ENCODE measurements at regions not wholly inside any gene's neighbourhood (a gene's known extent, or its start where the extent isn't known, plus 50 kb on each side); places are given as distances from the start of the nearest gene placed in this dataset.

GRCh38 chr10:55426138-55426537 lies 625.1 kb upstream of the PCDH15 start:
- no peak for TF ChIP-seq CTCF (IDR thresholded peaks at IDR 0.05)
- ChIA-PET POLR2A (no interaction called here), CTCF (no interaction called here)
- Mint-ChIP-seq H3K36me3 (ENCODE audit: low read depth) (no peaks in the 10 kb centered on the region), H3K9me3 (peaks cover 3% of the 10 kb centered on the region), H3K27me3 (no peaks in the 10 kb centered on the region), H3K27ac (no peak overlapping the region), H3K4me3 (no peak overlapping the region), H3K4me1 (no peaks in the 10 kb centered on the region)
- DNase-seq = no peak
- no peak for ATAC-seq (ENCODE audit: low read depth)
- intact Hi-C loops (cut with micrococcal nuclease) = no loop called here

- CTCF ChIA-PET = no interaction called here
- H3K4me3 Mint-ChIP-seq = no peak overlapping the region
- POLR2A ChIA-PET = no interaction called here
- H3K4me1 Mint-ChIP-seq = no peaks in the 10 kb centered on the region
- ATAC-seq (ENCODE audit: low read depth) = no peak
- H3K36me3 Mint-ChIP-seq (ENCODE audit: low read depth) = no peaks in the 10 kb centered on the region
- no peak overlapping the region for H3K27ac Mint-ChIP-seq
- TF ChIP-seq CTCF (IDR thresholded peaks at IDR 0.05) = no peak
- no peaks in the 10 kb centered on the region for H3K27me3 Mint-ChIP-seq
- H3K9me3 Mint-ChIP-seq = no peaks in the 10 kb centered on the region
- no peak for DNase-seq
- intact Hi-C loops (cut with micrococcal nuclease) = no loop called here
Measured at GRCh38 chr10:55410415-55410885, 609.4 kb upstream of the PCDH15 start.

- DNase-seq (no peak), ATAC-seq (ENCODE audit: low read depth) (no peak)
- Mint-ChIP-seq H3K4me1 (no peaks in the 10 kb centered on the region), H3K4me3 (no peak overlapping the region), H3K27me3 (no peaks in the 10 kb centered on the region), H3K27ac (no peak overlapping the region), H3K36me3 (ENCODE audit: low read depth) (no peaks in the 10 kb centered on the region), H3K9me3 (no peaks in the 10 kb centered on the region)
- intact Hi-C loops (cut with micrococcal nuclease) = no loop called here
- CTCF ChIA-PET = no interaction called here
- TF ChIP-seq CTCF (IDR thresholded peaks at IDR 0.05) = no peak
- POLR2A ChIA-PET = no interaction called here
Measured at GRCh38 chr10:55404094-55404493, 603.1 kb upstream of the PCDH15 start.

- no peak for TF ChIP-seq CTCF (IDR thresholded peaks at IDR 0.05)
- ATAC-seq (ENCODE audit: low read depth) (no peak), DNase-seq (no peak)
- Mint-ChIP-seq H3K9me3 (no peaks in the 10 kb centered on the region), H3K4me3 (no peak overlapping the region), H3K4me1 (no peaks in the 10 kb centered on the region), H3K36me3 (ENCODE audit: low read depth) (no peaks in the 10 kb centered on the region), H3K27ac (no peak overlapping the region), H3K27me3 (no peaks in the 10 kb centered on the region)
- ChIA-PET CTCF (no interaction called here), POLR2A (no interaction called here)
- intact Hi-C loops (cut with micrococcal nuclease) = no loop called here
Measured at GRCh38 chr10:55400075-55400849, 599.2 kb upstream of the PCDH15 start.

- H3K27me3 Mint-ChIP-seq = no peaks in the 10 kb centered on the region
- no peaks in the 10 kb centered on the region for H3K9me3 Mint-ChIP-seq
- intact Hi-C loops (cut with micrococcal nuclease) = no loop called here
- ChIA-PET CTCF (no interaction called here), POLR2A (no interaction called here)
- no peak for DNase-seq
- no peak for TF ChIP-seq CTCF (IDR thresholded peaks at IDR 0.05)
- no peaks in the 10 kb centered on the region for H3K36me3 Mint-ChIP-seq (ENCODE audit: low read depth)
- no peak overlapping the region for H3K4me3 Mint-ChIP-seq
- no peak overlapping the region for H3K27ac Mint-ChIP-seq
- no peak for ATAC-seq (ENCODE audit: low read depth)
- H3K4me1 Mint-ChIP-seq = no peaks in the 10 kb centered on the region
Measured at GRCh38 chr10:55398497-55398882, 597.5 kb upstream of the PCDH15 start.

All from activated B cell treated with CpG ODN at 0.5 μM for 24 hours (primary cell).